Tibial artery (tissue), 4 donors: ENCODE measurements at regions not wholly inside any gene's neighbourhood (a gene's known extent, or its start where the extent isn't known, plus 50 kb on each side); places are given as distances from the start of the nearest gene placed in this dataset.
"Not testable (repeated sequence)": the region's sequence is repeated elsewhere in the genome, so short reads cannot be mapped to it uniquely, and the experiment has no call there.

Source experiments
- DNase-seq, 2 donors: peaks; one replicate each; pipeline ENCODE4 v3.0.0-alpha.2; 2019
- H3K27ac ChIP-seq, 2 donors: fragments of 200-600 bp; sonication (generic) in 1 of 2; 1 replicate in 1 of 2; 2 replicates in 1 of 2; pipeline ENCODE4 v1.5.1; 2018 to 2019; ENCODE audit warnings: mild to moderate bottlenecking in 1 of 2
- H3K27me3 ChIP-seq, 2 donors: fragments of 200-600 bp; sonication (generic) in 1 of 2; one replicate each; pipeline versions ENCODE4 v1.5.1 to v1.6.0; 2016 to 2019
- H3K36me3 ChIP-seq, 3 donors: fragments of 200-600 bp; sonication (generic) in 2 of 3; one replicate each; pipeline ENCODE4 v1.5.1; 2016 to 2019; ENCODE audit warnings: mild to moderate bottlenecking in 2 of 3
- H3K4me1 ChIP-seq, 4 donors: fragments of 200-600 bp; sonication (generic) in 2 of 4; 1 replicate in 3 of 4; 2 replicates in 1 of 4; pipeline ENCODE4 v1.5.1; 2016 to 2019
- H3K4me3 ChIP-seq, 2 donors: fragments of 200-600 bp; sonication (generic) in 1 of 2; 1 replicate in 1 of 2; 2 replicates in 1 of 2; pipeline ENCODE4 v1.5.1; 2018 to 2019; ENCODE audit warnings: mild to moderate bottlenecking in 2 of 2
- H3K9me3 ChIP-seq, 3 donors: fragments of 200-600 bp; sonication (generic) in 1 of 3; one replicate each; pipeline ENCODE4 v1.5.1; 2016 to 2019
- intact Hi-C: fragments of 100-400 bp; cut with DNase I; formaldehyde crosslinking; loops from one replicate; pipeline ENCODE4 v1.15.0; 2023; ENCODE audit warnings: low total_unique reads
- TF ChIP-seq, protein P1 (sequence below), 2 experiments: fragments of 200-600 bp in 1 of 2; fragments of 450-650 bp in 1 of 2; IDR thresholded peaks; one replicate each; pipeline ENCODE4 v1.5.1; 2017 to 2019; ENCODE audit warnings: antibody characterized with exemption in 2 of 2, mild to moderate bottlenecking in 1 of 2, moderate library complexity in 1 of 2

DNA sequence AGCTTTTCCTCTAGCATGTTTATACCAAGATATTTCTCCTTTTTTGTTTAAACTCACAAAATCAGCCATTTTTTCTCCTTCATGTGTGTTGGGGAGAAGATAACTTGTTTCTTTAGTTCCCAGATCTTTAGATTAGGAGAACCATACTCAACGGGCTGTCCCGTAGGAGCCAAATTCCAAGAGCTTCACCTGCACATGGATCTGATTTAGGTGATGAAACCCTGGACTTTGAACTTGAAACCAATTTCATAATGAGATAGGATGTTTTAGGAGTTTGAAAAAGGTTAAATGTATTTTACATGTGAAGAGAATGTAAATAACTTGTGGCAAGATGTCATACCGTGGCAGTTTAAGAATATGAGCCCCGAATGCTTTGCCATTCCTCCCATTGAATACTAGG is 280.0 kb upstream of the PCDH18 start:
- TF ChIP-seq, protein P1, sequence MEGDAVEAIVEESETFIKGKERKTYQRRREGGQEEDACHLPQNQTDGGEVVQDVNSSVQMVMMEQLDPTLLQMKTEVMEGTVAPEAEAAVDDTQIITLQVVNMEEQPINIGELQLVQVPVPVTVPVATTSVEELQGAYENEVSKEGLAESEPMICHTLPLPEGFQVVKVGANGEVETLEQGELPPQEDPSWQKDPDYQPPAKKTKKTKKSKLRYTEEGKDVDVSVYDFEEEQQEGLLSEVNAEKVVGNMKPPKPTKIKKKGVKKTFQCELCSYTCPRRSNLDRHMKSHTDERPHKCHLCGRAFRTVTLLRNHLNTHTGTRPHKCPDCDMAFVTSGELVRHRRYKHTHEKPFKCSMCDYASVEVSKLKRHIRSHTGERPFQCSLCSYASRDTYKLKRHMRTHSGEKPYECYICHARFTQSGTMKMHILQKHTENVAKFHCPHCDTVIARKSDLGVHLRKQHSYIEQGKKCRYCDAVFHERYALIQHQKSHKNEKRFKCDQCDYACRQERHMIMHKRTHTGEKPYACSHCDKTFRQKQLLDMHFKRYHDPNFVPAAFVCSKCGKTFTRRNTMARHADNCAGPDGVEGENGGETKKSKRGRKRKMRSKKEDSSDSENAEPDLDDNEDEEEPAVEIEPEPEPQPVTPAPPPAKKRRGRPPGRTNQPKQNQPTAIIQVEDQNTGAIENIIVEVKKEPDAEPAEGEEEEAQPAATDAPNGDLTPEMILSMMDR (IDR thresholded peaks at IDR 0.05): no peak
- H3K36me3 ChIP-seq: no peaks in the 10 kb centered on the region
- H3K9me3 ChIP-seq: no peaks in the 10 kb centered on the region
- no peaks in the 10 kb centered on the region for H3K4me1 ChIP-seq
- H3K27me3 ChIP-seq: no peaks in the 10 kb centered on the region
- no peak overlapping the region for H3K27ac ChIP-seq
- H3K4me3 ChIP-seq: no peak overlapping the region
- no peak for DNase-seq
- intact Hi-C loops: no loop called here

DNA sequence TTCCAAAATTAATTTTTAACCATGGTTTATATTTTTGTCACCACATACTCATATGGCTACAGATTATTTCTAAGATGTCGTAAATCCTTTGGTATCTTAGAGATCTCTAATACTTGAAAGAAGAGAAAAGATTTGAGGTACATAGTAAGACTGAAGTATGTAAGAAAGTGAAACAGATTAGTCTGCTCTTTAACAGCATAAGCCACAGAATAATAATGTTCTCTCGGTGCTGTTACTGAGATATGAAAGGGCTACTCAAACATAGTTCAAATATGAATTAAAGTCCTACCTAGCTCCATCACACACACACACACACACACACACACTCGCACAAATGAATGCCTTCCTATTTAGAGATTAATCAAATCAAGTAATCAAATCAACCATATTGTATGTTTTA is 274.1 kb upstream of the PCDH18 start:
- DNase-seq: no peak
- Histone ChIP-seq H3K4me1 (no peaks in the 10 kb centered on the region), H3K27me3 (no peaks in the 10 kb centered on the region), H3K27ac (no peak overlapping the region), H3K36me3 (no peaks in the 10 kb centered on the region), H3K4me3 (no peak overlapping the region), H3K9me3 (no peaks in the 10 kb centered on the region)
- TF ChIP-seq, protein P1 (IDR thresholded peaks at IDR 0.05): no peak
- intact Hi-C loops: no loop called here

DNA sequence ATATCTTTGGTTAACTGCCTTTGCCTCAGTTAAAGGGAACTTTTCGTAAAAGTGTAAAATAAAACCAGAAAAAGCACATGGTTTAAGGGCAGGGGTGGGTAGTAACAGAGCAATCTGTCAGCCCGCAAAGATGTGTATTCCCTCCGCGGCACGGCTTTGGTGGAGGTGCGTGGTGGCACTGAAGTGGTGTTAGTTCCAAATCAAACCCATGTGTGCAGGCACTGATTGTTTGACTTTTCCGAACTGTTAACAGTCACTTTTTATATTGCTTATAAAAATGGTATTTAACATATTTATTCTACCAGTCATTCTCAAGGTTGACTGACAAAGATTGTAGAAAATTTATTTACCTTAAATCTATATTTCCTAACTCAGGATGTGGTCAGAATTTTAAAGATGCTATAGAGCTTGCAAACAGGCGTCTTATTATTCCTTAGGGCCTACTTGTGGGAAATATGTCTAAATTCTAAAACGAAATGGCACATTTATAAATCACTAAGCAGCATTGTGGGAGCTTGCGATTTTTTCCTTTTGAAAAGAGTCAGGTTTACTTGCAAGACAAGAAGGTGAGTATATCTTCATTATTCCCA is 272.7 kb upstream of the PCDH18 start:
- Histone ChIP-seq H3K4me3 (no peak overlapping the region), H3K36me3 (no peaks in the 10 kb centered on the region), H3K4me1 (no peaks in the 10 kb centered on the region), H3K27me3 (no peaks in the 10 kb centered on the region), H3K9me3 (no peaks in the 10 kb centered on the region), H3K27ac (no peak overlapping the region)
- TF ChIP-seq, protein P1 (IDR thresholded peaks at IDR 0.05): no peak
- DNase-seq: no peak
- intact Hi-C loops: no loop called here

DNA sequence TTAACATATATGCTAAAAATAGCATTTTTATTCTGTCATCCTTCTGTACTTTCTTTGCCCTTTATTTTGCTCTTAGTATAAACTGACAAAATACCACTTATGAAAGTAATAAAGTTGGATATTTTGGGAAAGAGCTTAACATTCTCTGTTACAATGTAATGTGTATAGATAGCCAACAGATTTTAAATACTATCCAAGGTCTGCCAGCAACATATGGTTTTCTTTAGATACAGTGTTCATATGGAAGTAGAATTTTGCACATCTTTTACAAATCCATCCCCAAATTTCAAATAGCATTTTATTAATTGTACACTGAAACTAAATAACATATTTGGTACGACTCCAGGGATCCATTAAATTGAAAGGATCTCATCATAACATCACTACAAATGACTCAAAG is 268.6 kb upstream of the PCDH18 start:
- TF ChIP-seq, protein P1 (IDR thresholded peaks at IDR 0.05): no peak
- Histone ChIP-seq H3K27me3 (no peaks in the 10 kb centered on the region), H3K4me1 (no peaks in the 10 kb centered on the region), H3K27ac (no peak overlapping the region), H3K36me3 (no peaks in the 10 kb centered on the region), H3K9me3 (no peaks in the 10 kb centered on the region), H3K4me3 (no peak overlapping the region)
- intact Hi-C loops: no loop called here
- DNase-seq: no peak

- H3K9me3 ChIP-seq: no peaks in the 10 kb centered on the region
- H3K27ac ChIP-seq: no peak overlapping the region
- H3K27me3 ChIP-seq: no peaks in the 10 kb centered on the region
- intact Hi-C loops: no loop called here
- H3K4me3 ChIP-seq: peak overlapping the region; percentile 8 to 32
- TF ChIP-seq, protein P1 (IDR thresholded peaks at IDR 0.05): no peak
- no peaks in the 10 kb centered on the region for H3K36me3 ChIP-seq
- peaks cover 0 to 10% (median 4%) of the 10 kb centered on the region in 4 donors for H3K4me1 ChIP-seq
- no peak for DNase-seq
Observed at GRCh38 chr4:137794764-137795254, 262.5 kb upstream of the PCDH18 start.

GRCh38 chr4:137789263-137789662 is 257.0 kb upstream of the PCDH18 start:
- H3K36me3 ChIP-seq, H3K27me3 ChIP-seq, H3K27ac ChIP-seq, DNase-seq, H3K9me3 ChIP-seq, H3K4me3 ChIP-seq, H3K4me1 ChIP-seq, intact Hi-C loops: not testable (repeated sequence)

DNA sequence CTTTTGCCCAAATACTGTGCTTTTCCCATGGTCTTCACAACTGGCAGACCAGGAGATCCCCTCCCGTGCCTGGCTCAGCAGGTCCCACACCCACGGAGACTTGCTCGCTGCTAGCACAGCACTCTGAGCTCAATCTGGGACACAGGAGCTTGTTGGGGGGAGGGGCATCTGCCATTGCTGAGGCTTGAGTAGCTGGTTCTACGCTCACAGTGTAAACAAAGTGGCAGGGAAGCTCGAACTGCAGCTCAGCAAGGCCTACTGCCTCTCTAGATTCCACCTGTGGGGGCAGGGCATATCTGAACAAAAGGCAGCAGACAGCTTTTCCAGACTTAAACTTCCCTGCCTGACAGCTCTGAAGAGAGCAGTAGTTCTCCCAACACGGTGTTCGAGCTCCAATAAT is 251.6 kb upstream of the PCDH18 start:
- H3K4me3 ChIP-seq, intact Hi-C loops, H3K27me3 ChIP-seq, H3K9me3 ChIP-seq, H3K27ac ChIP-seq, DNase-seq, H3K36me3 ChIP-seq, H3K4me1 ChIP-seq: not testable (repeated sequence)
